Neuronal stem cell (in vitro differentiated cells): ENCODE measurements at regions not wholly inside any gene's neighbourhood (a gene's known extent, or its start where the extent isn't known, plus 50 kb on each side); places are given as distances from the start of the nearest gene placed in this dataset.

ENCODE experiments used
- DNase-seq: peaks from one replicate; pipeline ENCODE4 v3.0.0-alpha.2; 2013; ENCODE audit warnings: low spot score
- H2AFZ ChIP-seq: one replicate; pipeline ENCODE4 v1.6.1; 2013; ENCODE audit warnings: mild to moderate bottlenecking, low read length, inconsistent platforms
- H2AK5ac ChIP-seq: 2 replicates; pipeline ENCODE4 v1.6.1; 2013; ENCODE audit warnings: low read depth, mild to moderate bottlenecking, inconsistent platforms, low read length, moderate library complexity, mixed read lengths
- H2BK120ac ChIP-seq: 2 replicates; pipeline ENCODE4 v1.6.1; 2013; ENCODE audit warnings: low read depth, mild to moderate bottlenecking, inconsistent platforms, low read length, moderate library complexity, mixed read lengths
- H2BK12ac ChIP-seq: one replicate; pipeline ENCODE4 v1.6.1; 2013; ENCODE audit warnings: low read length, inconsistent platforms
- H2BK15ac ChIP-seq: 2 replicates; pipeline ENCODE4 v1.6.1; 2013; ENCODE audit warnings: mild to moderate bottlenecking, low read length, inconsistent platforms, mixed read lengths
- H2BK5ac ChIP-seq: one replicate; pipeline ENCODE4 v1.6.1; 2013; ENCODE audit warnings: inconsistent platforms, mild to moderate bottlenecking, low read length, moderate library complexity
- H3K14ac ChIP-seq: one replicate; pipeline ENCODE4 v1.6.1; 2013; ENCODE audit warnings: low read length, inconsistent platforms
- H3K18ac ChIP-seq: 2 replicates; pipeline ENCODE4 v1.6.1; 2013; ENCODE audit warnings: low read length, inconsistent platforms
- H3K23ac ChIP-seq: 2 replicates; pipeline ENCODE4 v1.6.1; 2013; ENCODE audit warnings: low read depth, mild to moderate bottlenecking, mixed read lengths, low read length, inconsistent platforms; ENCODE audit not compliant: poor library complexity
- H3K27ac ChIP-seq: replicated peaks from 3 replicates; pipeline ENCODE4 v1.5.1; 2013; ENCODE audit warnings: low read length, inconsistent platforms
- H3K27me3 ChIP-seq, 3 experiments: 2 replicates each; pipeline ENCODE4 v1.6.1; 2013; ENCODE audit warnings: low read length in 3 of 3, mild to moderate bottlenecking in 2 of 3, inconsistent platforms in 1 of 3, low read depth in 1 of 3, mixed read lengths in 1 of 3, moderate library complexity in 1 of 3; ENCODE audit not compliant: control insufficient read depth in 3 of 3, insufficient read depth in 3 of 3
- H3K36me3 ChIP-seq, 2 donors: replicated peaks in 1 of 2; 2 replicates each; pipeline ENCODE4 v1.6.1; 2013; ENCODE audit warnings: low read length in 2 of 2; ENCODE audit not compliant: control insufficient read depth in 2 of 2, insufficient read depth in 2 of 2
- H3K4ac ChIP-seq: 2 replicates; pipeline ENCODE4 v1.6.1; 2013; ENCODE audit warnings: inconsistent platforms, mild to moderate bottlenecking, low read length, moderate library complexity
- H3K4me1 ChIP-seq, 2 donors: 1 replicate in 1 of 2; 2 replicates in 1 of 2; pipeline ENCODE4 v1.6.1; 2013; ENCODE audit warnings: low read length in 2 of 2, low read depth in 1 of 2; ENCODE audit not compliant: control insufficient read depth in 2 of 2, insufficient read depth in 1 of 2
- H3K4me2 ChIP-seq: one replicate; pipeline ENCODE4 v1.6.1; 2013; ENCODE audit warnings: mild to moderate bottlenecking, low read length, inconsistent platforms; ENCODE audit not compliant: insufficient read depth, poor library complexity, severe bottlenecking
- H3K4me3 ChIP-seq, 2 donors: 2 replicates each; pipeline ENCODE4 v1.5.1; 2013; ENCODE audit warnings: low read length in 2 of 2, mild to moderate bottlenecking in 2 of 2, inconsistent platforms in 1 of 2, moderate library complexity in 1 of 2
- H3K79me1 ChIP-seq: one replicate; pipeline ENCODE4 v1.6.1; 2013; ENCODE audit warnings: low read depth, mild to moderate bottlenecking, inconsistent platforms, low read length, moderate library complexity
- H3K9ac ChIP-seq: one replicate; pipeline ENCODE4 v1.6.1; 2013; ENCODE audit warnings: mild to moderate bottlenecking, low read depth, low read length, inconsistent platforms; ENCODE audit not compliant: poor library complexity
- H3K9me3 ChIP-seq, 2 donors: replicated peaks in 1 of 2; 2 replicates each; pipeline versions ENCODE3 to v1.6.1; 2013; ENCODE audit warnings: low read length in 2 of 2, mild to moderate bottlenecking in 2 of 2, inconsistent platforms in 1 of 2, low read depth in 1 of 2, mixed read lengths in 1 of 2, moderate library complexity in 1 of 2; ENCODE audit not compliant: control insufficient read depth in 2 of 2, insufficient read depth in 1 of 2
- H4K8ac ChIP-seq: one replicate; pipeline ENCODE4 v1.6.1; 2013; ENCODE audit warnings: low read depth, mild to moderate bottlenecking, inconsistent platforms, low read length, moderate library complexity
- H4K91ac ChIP-seq: one replicate; pipeline ENCODE4 v1.6.1; 2013; ENCODE audit warnings: low read length, low read depth, mild to moderate bottlenecking, inconsistent platforms; ENCODE audit not compliant: poor library complexity
- WGBS, 2 donors: extraction: QIAGEN DNeasy Blood & Tissue Kit; methylation state at CpG; one replicate each; pipeline ENCODE4 v1.1.7; 2013; ENCODE audit warnings: missing lambda C conversion rate in 2 of 2, mixed read lengths in 1 of 2; ENCODE audit not compliant: insufficient read length in 2 of 2, insufficient replicate concordance in 1 of 2; ENCODE audit errors: extremely low coverage in 2 of 2; 5-methylcytosine and 5-hydroxymethylcytosine counted together

DNA sequence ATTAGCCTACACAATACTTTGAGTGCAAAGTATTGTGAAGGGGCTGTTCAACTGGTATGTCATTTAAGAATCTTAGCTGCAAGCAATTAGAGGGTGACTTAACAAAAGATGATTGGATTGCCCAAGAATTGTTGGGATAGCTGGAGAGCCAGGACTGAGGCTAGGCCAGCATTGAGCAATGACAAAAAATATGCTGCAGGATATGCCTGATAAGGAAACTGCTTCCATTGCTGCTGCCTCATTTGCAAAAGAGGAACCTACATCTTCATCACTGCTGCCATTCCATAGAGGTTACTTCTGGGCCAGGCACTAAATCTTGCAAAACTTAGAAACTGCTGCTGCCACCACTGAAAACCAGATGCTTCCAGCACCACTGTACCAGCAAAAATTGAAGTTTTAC, 108.0 kb upstream of the TBC1D5 start:
- H3K4ac ChIP-seq: no peak overlapping the region
- no peak overlapping the region for H4K8ac ChIP-seq
- no peak for DNase-seq
- peaks cover 0 to 2% of the 10 kb centered on the region in 2 donors for H3K4me1 ChIP-seq
- no peak overlapping the region for H2AFZ ChIP-seq
- no peak overlapping the region for H3K27ac ChIP-seq
- no peak overlapping the region for H2BK15ac ChIP-seq
- no peak overlapping the region for H3K4me2 ChIP-seq
- H2BK12ac ChIP-seq: no peak overlapping the region
- no peak overlapping the region for H3K18ac ChIP-seq
- no peak overlapping the region for H2BK120ac ChIP-seq
- H3K9me3 ChIP-seq: no peaks in the 10 kb centered on the region
- no peak overlapping the region for H2AK5ac ChIP-seq
- H3K9ac ChIP-seq: no peak overlapping the region
- H3K79me1 ChIP-seq: no peaks in the 10 kb centered on the region
- no peak overlapping the region for H3K23ac ChIP-seq
- H3K4me3 ChIP-seq: no peak overlapping the region
- H3K27me3 ChIP-seq: no peaks in the 10 kb centered on the region
- H3K36me3 ChIP-seq: peaks cover 0 to 2% of the 10 kb centered on the region in 2 donors
- H3K14ac ChIP-seq: no peak overlapping the region
- no peak overlapping the region for H2BK5ac ChIP-seq
- no peak overlapping the region for H4K91ac ChIP-seq

GRCh38 chr3:17848102-17848501, 105.7 kb upstream of the TBC1D5 start:
- Histone ChIP-seq H4K91ac (no peak overlapping the region), H2AK5ac (no peak overlapping the region), H3K79me1 (no peaks in the 10 kb centered on the region), H3K4me1 (peaks cover 0 to 2% of the 10 kb centered on the region in 2 donors), H2BK15ac (no peak overlapping the region), H3K27me3 (no peaks in the 10 kb centered on the region), H2AFZ (no peak overlapping the region), H3K4ac (no peak overlapping the region), H3K18ac (no peak overlapping the region), H3K23ac (no peak overlapping the region), H2BK5ac (no peak overlapping the region), H3K27ac (no peak overlapping the region), H4K8ac (no peak overlapping the region), H3K36me3 (peaks cover 0 to 2% of the 10 kb centered on the region in 2 donors), H3K9ac (no peak overlapping the region), H2BK12ac (no peak overlapping the region), H3K4me3 (no peak overlapping the region), H2BK120ac (no peak overlapping the region), H3K4me2 (no peak overlapping the region), H3K9me3 (no peaks in the 10 kb centered on the region), H3K14ac (no peak overlapping the region)
- no CpG with 5 or more reads among the region's 3 CpGs for WGBS, 2 donors
- DNase-seq: no peak

DNA sequence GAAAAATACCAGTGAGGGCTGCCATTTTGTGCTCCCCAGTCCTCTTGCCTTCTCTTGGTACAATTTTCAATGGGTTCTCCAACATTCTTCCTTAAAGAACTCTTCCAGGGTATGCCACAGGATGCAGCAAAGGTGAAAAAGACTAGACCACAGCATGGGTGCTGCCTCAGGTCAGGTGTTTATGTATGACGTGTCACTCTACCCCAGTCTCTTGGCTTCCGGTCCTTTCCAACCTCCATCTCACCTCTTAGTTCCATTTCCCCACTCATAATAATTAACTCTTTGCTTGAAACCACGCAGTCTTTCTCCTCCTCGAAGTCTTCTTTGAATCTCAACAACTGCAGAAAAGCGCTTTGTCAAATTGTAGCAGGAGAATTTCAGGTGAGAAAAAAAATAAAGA, 104.7 kb upstream of the TBC1D5 start:
- Histone ChIP-seq H2AFZ (no peak overlapping the region), H3K4ac (no peak overlapping the region), H3K23ac (no peak overlapping the region), H3K36me3 (no peaks in the 10 kb centered on the region), H3K18ac (no peak overlapping the region), H4K8ac (no peak overlapping the region), H3K27me3 (no peaks in the 10 kb centered on the region), H3K79me1 (no peaks in the 10 kb centered on the region), H3K4me2 (no peak overlapping the region), H2BK12ac (no peak overlapping the region), H2BK120ac (no peak overlapping the region), H3K4me1 (peaks cover 0 to 2% of the 10 kb centered on the region in 2 donors), H3K27ac (no peak overlapping the region), H4K91ac (no peak overlapping the region), H3K14ac (no peak overlapping the region), H2BK5ac (no peak overlapping the region), H2AK5ac (no peak overlapping the region), H2BK15ac (no peak overlapping the region), H3K9me3 (no peaks in the 10 kb centered on the region), H3K4me3 (no peak overlapping the region), H3K9ac (no peak overlapping the region)
- DNase-seq: no peak
- WGBS, 2 donors: no CpG with 5 or more reads among the region's 5 CpGs

DNA sequence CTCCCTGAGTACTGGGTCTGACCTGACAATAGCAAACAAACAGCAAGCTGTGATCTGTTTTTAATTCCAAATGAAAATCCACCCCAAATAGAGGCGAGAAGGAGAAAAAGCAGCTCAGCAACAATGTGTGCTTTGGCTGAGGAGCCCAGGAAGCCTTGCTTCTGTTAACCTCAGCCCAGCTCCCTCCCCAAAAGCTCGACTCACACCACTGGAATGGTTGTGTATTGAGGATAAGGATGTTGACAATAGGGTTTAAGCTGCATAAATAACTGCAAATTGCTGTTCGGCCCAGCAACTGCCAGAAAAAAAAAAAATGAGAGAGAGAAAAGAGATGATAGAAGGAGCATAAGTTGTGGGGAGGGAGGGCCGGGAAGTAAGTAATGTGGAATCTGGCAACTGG, 104.0 kb upstream of the TBC1D5 start:
- H4K91ac ChIP-seq: no peak overlapping the region
- H2AFZ ChIP-seq: no peak overlapping the region
- H3K27ac ChIP-seq: no peak overlapping the region
- no peak overlapping the region for H2BK15ac ChIP-seq
- no peaks in the 10 kb centered on the region for H3K27me3 ChIP-seq
- no peaks in the 10 kb centered on the region for H3K36me3 ChIP-seq
- H3K23ac ChIP-seq: no peak overlapping the region
- H2BK12ac ChIP-seq: no peak overlapping the region
- H2BK5ac ChIP-seq: no peak overlapping the region
- H3K4me2 ChIP-seq: no peak overlapping the region
- no peak overlapping the region for H3K18ac ChIP-seq
- no peak overlapping the region for H2AK5ac ChIP-seq
- no peak overlapping the region for H3K4me3 ChIP-seq
- peaks cover 0 to 2% of the 10 kb centered on the region in 2 donors for H3K4me1 ChIP-seq
- H3K4ac ChIP-seq: no peak overlapping the region
- no peak overlapping the region for H2BK120ac ChIP-seq
- H3K79me1 ChIP-seq: no peaks in the 10 kb centered on the region
- H4K8ac ChIP-seq: no peak overlapping the region
- H3K14ac ChIP-seq: no peak overlapping the region
- no peak for DNase-seq
- WGBS, 2 donors: no CpG with 5 or more reads among the region's 4 CpGs
- no peaks in the 10 kb centered on the region for H3K9me3 ChIP-seq
- no peak overlapping the region for H3K9ac ChIP-seq
